ENCODE measurements at regions not wholly inside any gene's neighbourhood (a gene's known extent, or its start where the extent isn't known, plus 50 kb on each side); places are given as distances from the start of the nearest gene placed in this dataset.

DNA sequence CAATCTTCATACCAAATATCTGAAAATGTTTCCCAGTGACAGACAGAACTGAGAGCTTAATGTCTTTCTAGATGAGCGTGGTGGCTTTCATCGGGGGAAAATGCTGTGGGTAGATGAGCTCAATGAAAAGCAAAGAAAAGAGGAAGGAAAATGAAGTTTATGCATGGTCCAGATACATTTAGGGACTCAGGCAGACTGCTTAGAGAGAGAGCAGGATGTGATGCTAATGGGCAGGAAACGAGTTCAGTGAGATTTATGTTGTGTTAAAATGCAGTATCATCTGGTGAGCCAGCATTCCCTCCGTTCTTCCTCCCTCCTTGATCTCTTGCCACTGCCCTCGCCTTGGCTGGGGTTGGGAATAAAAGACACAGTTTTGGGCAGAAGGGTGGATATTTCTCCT, 229.2 kb downstream of the GBA3 start:
- H3K4me1 ChIP-seq (ENCODE audit: control insufficient read depth in 2 of 2, insufficient read depth in 2 of 2, low read length in 2 of 2): no peaks in the 10 kb centered on the region
- Mint-ChIP-seq H3K9me3 (ENCODE audit: insufficient read depth) (peaks cover 5% of the 10 kb centered on the region), H3K4me3 (no peak overlapping the region), H3K27me3 (no peaks in the 10 kb centered on the region), H3K4me1 (no peaks in the 10 kb centered on the region), H3K27ac (no peak overlapping the region)
- no peak overlapping the region for H3K27ac ChIP-seq (ENCODE audit: low read length in 2 of 2)
- WGBS (ENCODE audit: insufficient coverage): 0% methylated on average over 2 of the region's 5 CpGs
- H4K20me1 ChIP-seq (ENCODE audit: control insufficient read depth, insufficient read depth, low read length, poor library complexity, severe bottlenecking): no peaks in the 10 kb centered on the region
- intact Hi-C loops (cut with micrococcal nuclease): no loop called here
- DNase-seq (no peak), ATAC-seq (ENCODE audit: low read depth) (no peak)
- no peak overlapping the region for H2AFZ ChIP-seq (ENCODE audit: insufficient read depth, low read depth, low read length, poor library complexity, severe bottlenecking)
- no peaks in the 10 kb centered on the region for H3K27me3 ChIP-seq (replicated peaks in 1 of 4; ENCODE audit: control extremely low read depth in 1 of 4, control insufficient read depth in 3 of 4, insufficient read depth in 4 of 4, low read length in 3 of 4)
- no peak overlapping the region for H3K4me2 ChIP-seq (replicated peaks; ENCODE audit: low read depth, low read length, poor library complexity, severe bottlenecking)
- H3K9ac ChIP-seq (ENCODE audit: low read length): no peak overlapping the region
- ChIA-PET CTCF (no interaction called here), POLR2A (no interaction called here)
- no peak for TF ChIP-seq EZH2 (IDR thresholded peaks at IDR 0.05; ENCODE audit: borderline replicate concordance, insufficient read depth, low read depth, low read length, poor library complexity, severe bottlenecking)
- TF ChIP-seq, protein P1, sequence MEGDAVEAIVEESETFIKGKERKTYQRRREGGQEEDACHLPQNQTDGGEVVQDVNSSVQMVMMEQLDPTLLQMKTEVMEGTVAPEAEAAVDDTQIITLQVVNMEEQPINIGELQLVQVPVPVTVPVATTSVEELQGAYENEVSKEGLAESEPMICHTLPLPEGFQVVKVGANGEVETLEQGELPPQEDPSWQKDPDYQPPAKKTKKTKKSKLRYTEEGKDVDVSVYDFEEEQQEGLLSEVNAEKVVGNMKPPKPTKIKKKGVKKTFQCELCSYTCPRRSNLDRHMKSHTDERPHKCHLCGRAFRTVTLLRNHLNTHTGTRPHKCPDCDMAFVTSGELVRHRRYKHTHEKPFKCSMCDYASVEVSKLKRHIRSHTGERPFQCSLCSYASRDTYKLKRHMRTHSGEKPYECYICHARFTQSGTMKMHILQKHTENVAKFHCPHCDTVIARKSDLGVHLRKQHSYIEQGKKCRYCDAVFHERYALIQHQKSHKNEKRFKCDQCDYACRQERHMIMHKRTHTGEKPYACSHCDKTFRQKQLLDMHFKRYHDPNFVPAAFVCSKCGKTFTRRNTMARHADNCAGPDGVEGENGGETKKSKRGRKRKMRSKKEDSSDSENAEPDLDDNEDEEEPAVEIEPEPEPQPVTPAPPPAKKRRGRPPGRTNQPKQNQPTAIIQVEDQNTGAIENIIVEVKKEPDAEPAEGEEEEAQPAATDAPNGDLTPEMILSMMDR (IDR thresholded peaks at IDR 0.05): no peak
- H3K4me3 ChIP-seq (ENCODE audit: control extremely low read depth in 1 of 5, extremely low read depth in 1 of 5, insufficient read depth in 1 of 5, low read depth in 2 of 5, low read length in 4 of 5): no peak overlapping the region
- peaks cover 0 to 2% (median 0%) of the 10 kb centered on the region in 3 donors for H3K9me3 ChIP-seq (ENCODE audit: control extremely low read depth in 1 of 3, control insufficient read depth in 2 of 3, insufficient read depth in 1 of 3, low read length in 2 of 3)
- H3K79me2 ChIP-seq (ENCODE audit: control insufficient read depth, insufficient read depth, low read length): no peaks in the 10 kb centered on the region
- H3K36me3 ChIP-seq (replicated peaks in 1 of 2; ENCODE audit: control extremely low read depth in 1 of 2, control insufficient read depth in 1 of 2, extremely low read depth in 1 of 2, insufficient read depth in 2 of 2, low read length in 1 of 2): no peaks in the 10 kb centered on the region

DNA sequence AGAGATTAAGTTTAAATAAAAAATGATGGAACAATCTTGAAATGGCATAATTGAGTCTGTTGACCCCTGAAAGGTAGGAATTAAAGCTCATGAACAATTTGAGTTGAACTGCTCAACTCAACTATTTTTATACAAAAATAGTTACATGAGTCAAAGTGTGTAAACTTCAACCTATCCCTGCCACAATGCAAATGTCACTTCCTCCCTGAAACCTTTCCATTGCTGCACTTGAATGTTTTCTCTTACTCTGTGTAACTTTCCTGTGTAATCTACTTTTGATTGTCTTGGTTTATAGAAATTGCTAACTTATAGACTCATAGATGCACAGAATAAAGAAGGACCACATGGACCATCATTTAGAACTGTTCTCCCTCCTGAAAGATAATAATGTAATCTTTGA, 218.5 kb downstream of the GBA3 start:
- TF ChIP-seq, protein P1 (IDR thresholded peaks at IDR 0.05): no peak
- TF ChIP-seq EZH2 (IDR thresholded peaks at IDR 0.05; ENCODE audit: borderline replicate concordance, insufficient read depth, low read depth, low read length, poor library complexity, severe bottlenecking): no peak
- H3K4me3 Mint-ChIP-seq: no peak overlapping the region
- no peak overlapping the region for H3K4me3 ChIP-seq (ENCODE audit: control extremely low read depth in 1 of 5, extremely low read depth in 1 of 5, insufficient read depth in 1 of 5, low read depth in 2 of 5, low read length in 4 of 5)
- no peaks in the 10 kb centered on the region for H3K4me1 Mint-ChIP-seq
- CTCF ChIA-PET: interaction anchor here (1.1 kb wide), 1 partner anchor 13 kb away, joined by 3 read pairs; no protein-coding TSS in a partner anchor
- H3K4me1 ChIP-seq (ENCODE audit: control insufficient read depth in 2 of 2, insufficient read depth in 2 of 2, low read length in 2 of 2): no peaks in the 10 kb centered on the region
- intact Hi-C loops (cut with micrococcal nuclease): no loop called here
- H3K27ac Mint-ChIP-seq: no peak overlapping the region
- no peak overlapping the region for H2AFZ ChIP-seq (ENCODE audit: insufficient read depth, low read depth, low read length, poor library complexity, severe bottlenecking)
- POLR2A ChIA-PET: no interaction called here
- DNase-seq: no peak
- H3K27me3 Mint-ChIP-seq: no peaks in the 10 kb centered on the region
- H3K9me3 Mint-ChIP-seq (ENCODE audit: insufficient read depth): peaks cover 7% of the 10 kb centered on the region
- H3K27ac ChIP-seq (ENCODE audit: low read length in 2 of 2): no peak overlapping the region
- H3K4me2 ChIP-seq (replicated peaks; ENCODE audit: low read depth, low read length, poor library complexity, severe bottlenecking): no peak overlapping the region
- no peaks in the 10 kb centered on the region for H3K36me3 ChIP-seq (replicated peaks in 1 of 2; ENCODE audit: control extremely low read depth in 1 of 2, control insufficient read depth in 1 of 2, extremely low read depth in 1 of 2, insufficient read depth in 2 of 2, low read length in 1 of 2)
- no peak overlapping the region for H3K9ac ChIP-seq (ENCODE audit: low read length)
- no peaks in the 10 kb centered on the region for H3K27me3 ChIP-seq (replicated peaks in 1 of 4; ENCODE audit: control extremely low read depth in 1 of 4, control insufficient read depth in 3 of 4, insufficient read depth in 4 of 4, low read length in 3 of 4)
- ATAC-seq (ENCODE audit: low read depth): no peak
- no peaks in the 10 kb centered on the region for H3K79me2 ChIP-seq (ENCODE audit: control insufficient read depth, insufficient read depth, low read length)
- H4K20me1 ChIP-seq (ENCODE audit: control insufficient read depth, insufficient read depth, low read length, poor library complexity, severe bottlenecking): no peaks in the 10 kb centered on the region
- peaks cover 0 to 8% (median 1%) of the 10 kb centered on the region in 3 donors for H3K9me3 ChIP-seq (ENCODE audit: control extremely low read depth in 1 of 3, control insufficient read depth in 2 of 3, insufficient read depth in 1 of 3, low read length in 2 of 3)
